ENCODE measurements at regions not wholly inside any gene's neighbourhood (a gene's known extent, or its start where the extent isn't known, plus 50 kb on each side); places are given as distances from the start of the nearest gene placed in this dataset.
"Not testable (repeated sequence)": the region's sequence is repeated elsewhere in the genome, so short reads cannot be mapped to it uniquely, and the experiment has no call there.

DNA sequence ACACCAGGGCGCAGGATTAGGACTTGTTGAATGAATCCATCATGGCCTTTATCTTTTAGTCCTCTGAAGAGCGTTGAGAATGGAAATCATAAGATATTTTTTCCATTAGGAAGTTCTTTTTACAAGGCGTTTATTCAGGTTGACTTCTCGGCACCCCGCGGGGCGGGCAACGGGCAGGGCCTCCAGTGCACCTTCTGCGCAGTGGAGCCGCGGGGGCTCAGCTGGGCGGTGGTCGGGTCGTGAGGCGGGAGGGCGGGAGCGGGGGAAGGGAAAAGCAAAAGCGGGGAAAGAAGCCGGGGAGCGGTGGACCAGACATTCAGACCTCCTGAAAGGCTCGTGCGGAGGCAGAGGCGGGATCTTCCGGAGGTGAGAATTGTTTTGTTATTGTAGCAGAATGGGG, 258.3 kb upstream of the NOTCH2NLA start:
- TF ChIP-seq, protein P1, sequence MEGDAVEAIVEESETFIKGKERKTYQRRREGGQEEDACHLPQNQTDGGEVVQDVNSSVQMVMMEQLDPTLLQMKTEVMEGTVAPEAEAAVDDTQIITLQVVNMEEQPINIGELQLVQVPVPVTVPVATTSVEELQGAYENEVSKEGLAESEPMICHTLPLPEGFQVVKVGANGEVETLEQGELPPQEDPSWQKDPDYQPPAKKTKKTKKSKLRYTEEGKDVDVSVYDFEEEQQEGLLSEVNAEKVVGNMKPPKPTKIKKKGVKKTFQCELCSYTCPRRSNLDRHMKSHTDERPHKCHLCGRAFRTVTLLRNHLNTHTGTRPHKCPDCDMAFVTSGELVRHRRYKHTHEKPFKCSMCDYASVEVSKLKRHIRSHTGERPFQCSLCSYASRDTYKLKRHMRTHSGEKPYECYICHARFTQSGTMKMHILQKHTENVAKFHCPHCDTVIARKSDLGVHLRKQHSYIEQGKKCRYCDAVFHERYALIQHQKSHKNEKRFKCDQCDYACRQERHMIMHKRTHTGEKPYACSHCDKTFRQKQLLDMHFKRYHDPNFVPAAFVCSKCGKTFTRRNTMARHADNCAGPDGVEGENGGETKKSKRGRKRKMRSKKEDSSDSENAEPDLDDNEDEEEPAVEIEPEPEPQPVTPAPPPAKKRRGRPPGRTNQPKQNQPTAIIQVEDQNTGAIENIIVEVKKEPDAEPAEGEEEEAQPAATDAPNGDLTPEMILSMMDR (IDR thresholded peaks at IDR 0.05): not testable (repeated sequence)
- TF ChIP-seq POLR2A (IDR thresholded peaks at IDR 0.05): not testable (repeated sequence)

Measured in adrenal gland (tissue), 5 donors.